NCI-H2029 treated with DMSO at 0.1 percent for 48 hours (cell line): ENCODE measurements at regions not wholly inside any gene's neighbourhood (a gene's known extent, or its start where the extent isn't known, plus 50 kb on each side); places are given as distances from the start of the nearest gene placed in this dataset.
A peak's percentile ranks its signal among the peaks of the same experiment; 100 is the strongest.
"Not testable (repeated sequence)": the region's sequence is repeated elsewhere in the genome, so short reads cannot be mapped to it uniquely, and the experiment has no call there.

Experiments used
- DNase-seq: peaks from one replicate; lab custom pipeline; 2025; lab: John Stamatoyannopoulos, UW

DNA sequence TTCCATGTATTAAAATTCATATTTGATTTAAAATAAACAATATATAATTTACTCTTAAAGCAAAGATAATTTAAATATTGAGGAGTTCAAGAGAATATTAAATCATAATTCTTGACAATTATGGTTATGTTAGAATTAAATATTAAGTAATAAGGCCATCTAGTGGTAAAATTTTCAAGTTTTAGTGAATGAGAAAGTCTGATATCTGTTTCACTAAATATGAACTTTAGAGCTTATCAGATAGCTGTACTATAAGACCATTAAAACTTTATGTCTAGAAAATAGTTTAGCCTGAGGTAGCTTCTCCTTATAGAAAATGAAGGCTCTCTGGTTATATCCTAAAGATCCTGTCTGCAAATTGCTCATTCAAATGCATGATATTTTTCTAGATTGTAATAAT lies 152.1 kb upstream of the PRSS12 start:
- not testable (repeated sequence) for DNase-seq

DNA sequence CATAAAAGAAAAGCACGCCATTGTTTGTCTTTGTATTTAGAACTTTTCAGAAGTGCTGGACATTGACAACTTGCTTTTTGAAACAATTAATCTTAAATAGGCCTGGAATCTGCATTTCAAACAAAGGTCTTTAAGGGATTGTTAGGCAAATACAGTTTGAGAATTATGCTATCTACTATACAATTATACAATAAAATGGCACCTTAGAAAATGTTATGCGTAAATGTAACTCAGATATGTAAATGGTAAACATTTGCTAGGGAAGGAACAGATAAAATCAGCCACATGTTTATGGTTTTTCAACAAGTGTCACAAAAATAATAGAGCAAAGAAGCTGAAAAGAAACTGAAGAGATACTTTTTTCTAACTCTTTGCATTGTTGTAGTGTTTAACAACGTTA lies 152.7 kb upstream of the PRSS12 start:
- DNase-seq: not testable (repeated sequence)

- DNase-seq: not testable (repeated sequence)
These were observed 160.1 kb upstream of the PRSS12 start for GRCh38 chr4:118512870-118513269.

DNA sequence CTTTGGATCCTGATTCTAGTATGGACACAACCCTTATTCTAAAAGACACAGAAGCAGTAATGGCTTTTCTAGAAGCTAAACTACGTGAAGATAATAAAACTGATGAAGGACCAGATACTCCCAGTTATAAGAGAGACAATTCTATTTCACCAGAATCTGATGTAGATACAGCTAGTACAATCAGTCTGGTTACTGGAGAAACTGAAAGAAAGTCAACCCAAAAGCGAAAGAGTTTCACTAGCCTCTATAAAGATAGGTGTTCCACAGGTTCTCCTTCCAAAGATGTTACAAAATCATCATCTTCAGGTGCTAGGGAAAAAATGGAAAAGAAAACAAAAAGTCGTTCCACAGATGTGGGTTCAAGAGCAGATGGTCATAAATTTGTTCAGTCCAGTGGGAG lies 161.5 kb upstream of the PRSS12 start:
- not testable (repeated sequence) for DNase-seq

DNA sequence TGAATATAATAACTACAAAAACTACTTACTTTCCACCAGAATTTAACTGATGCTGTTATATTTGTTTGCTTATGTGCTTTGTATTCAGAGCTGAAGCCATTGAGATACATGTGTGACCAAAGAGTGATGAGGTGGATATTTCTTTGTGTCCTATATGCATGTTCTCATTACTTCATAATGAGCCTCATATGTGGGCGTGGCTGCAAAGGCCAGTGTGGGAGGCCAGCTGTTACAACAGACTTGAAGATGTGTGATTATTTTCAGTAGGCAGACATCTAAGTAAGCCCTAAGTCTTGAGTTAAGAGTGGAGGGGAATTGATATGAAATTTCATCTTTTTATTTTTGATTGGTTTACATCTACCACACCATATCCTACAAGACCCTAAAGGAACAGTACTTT lies 163.3 kb upstream of the PRSS12 start:
- not testable (repeated sequence) for DNase-seq

GRCh38 chr4:118530107-118530506 lies 155.1 kb upstream of the METTL14 start:
- DNase-seq: not testable (repeated sequence)

DNA sequence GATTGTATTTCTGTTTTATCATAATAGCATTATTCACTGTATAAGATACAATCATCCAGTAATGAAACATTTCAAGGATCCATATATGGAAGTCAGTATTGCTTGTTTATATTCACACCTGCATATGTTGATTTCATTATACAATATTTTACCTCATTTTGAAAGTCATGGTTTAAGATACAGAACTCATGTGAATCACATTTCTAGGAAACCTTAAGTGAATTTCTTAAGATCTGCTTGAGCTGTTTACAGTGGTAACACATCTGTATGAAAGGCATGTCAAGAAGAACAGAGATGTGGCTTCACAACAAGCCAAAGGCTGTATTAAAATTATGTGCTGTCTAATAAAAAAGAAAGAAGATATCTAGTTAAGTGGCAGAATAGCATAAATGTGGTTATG lies 153.2 kb upstream of the METTL14 start:
- not testable (repeated sequence) for DNase-seq

DNA sequence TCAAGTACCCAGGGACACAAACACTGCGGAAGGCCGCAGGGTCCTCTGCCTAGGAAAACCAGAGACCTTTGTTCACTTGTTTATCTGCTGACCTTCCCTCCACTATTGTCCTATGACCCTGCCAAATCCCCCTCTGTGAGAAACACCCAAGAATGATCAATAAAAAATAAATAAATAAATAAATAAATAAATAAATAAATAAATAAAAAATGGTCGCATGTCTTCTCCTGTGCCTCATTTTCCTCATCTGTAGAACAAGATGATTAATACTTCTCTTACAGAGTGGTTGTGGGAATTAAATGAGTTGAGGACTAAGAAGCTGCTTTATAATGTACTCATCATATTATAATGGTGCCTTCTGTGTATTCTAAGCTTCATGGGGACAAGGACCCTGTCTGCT lies 149.4 kb upstream of the METTL14 start:
- DNase-seq: not testable (repeated sequence)

DNA sequence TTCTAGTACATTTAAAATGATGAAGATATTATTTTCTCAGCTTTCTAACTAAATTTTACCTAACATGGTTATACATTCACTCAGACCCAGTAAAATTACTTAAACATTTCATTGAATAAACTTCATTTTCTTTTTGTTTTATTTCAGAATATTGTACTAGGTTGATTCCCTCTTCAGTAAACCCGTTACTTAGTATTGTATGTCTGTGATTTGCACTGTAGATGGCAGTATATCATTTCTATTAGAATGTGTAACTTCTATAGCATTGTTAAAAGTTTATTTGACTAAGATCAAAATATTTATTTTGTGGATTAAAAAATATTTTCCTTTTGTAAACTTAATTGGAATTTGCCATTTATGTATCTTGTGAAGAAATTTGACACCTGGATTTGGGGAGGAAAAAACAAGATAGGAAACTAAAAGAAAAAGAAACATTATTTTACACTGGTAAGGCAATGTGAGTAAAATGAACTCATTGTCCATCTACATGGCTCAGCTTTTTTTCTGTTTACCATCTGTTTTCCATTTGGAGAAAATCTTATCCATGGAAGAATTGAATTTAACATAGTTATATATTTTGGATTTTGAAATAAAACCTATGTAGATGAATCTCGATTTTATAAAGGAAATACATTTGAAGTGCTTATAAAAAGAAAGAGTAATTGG lies 145.6 kb upstream of the METTL14 start:
- not testable (repeated sequence) for DNase-seq

- DNase-seq: not testable (repeated sequence)
These were observed 128.6 kb upstream of the METTL14 start for GRCh38 chr4:118556576-118556975.

GRCh38 chr4:118557298-118557851 lies 127.8 kb upstream of the METTL14 start:
- peak; percentile 60 for DNase-seq

DNA sequence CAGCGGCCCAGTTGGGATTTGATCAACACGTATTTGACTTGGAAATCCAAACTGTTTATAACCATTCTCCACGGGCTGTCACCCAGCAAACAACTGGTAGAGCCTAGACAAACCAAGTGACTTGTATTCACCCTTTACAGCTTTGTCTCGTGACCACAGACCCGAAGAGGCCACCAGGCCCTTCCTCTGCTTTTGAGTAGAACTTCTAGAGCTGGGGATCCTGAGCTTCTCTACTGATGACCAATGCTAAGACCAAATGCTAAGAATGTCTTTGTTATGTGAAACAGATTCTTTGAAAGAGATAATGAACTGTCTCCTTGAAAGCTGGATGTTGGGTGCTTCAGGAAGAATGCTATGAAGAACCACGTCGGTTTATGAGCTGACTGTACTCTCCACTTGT lies 127.0 kb upstream of the METTL14 start:
- DNase-seq: not testable (repeated sequence)

DNA sequence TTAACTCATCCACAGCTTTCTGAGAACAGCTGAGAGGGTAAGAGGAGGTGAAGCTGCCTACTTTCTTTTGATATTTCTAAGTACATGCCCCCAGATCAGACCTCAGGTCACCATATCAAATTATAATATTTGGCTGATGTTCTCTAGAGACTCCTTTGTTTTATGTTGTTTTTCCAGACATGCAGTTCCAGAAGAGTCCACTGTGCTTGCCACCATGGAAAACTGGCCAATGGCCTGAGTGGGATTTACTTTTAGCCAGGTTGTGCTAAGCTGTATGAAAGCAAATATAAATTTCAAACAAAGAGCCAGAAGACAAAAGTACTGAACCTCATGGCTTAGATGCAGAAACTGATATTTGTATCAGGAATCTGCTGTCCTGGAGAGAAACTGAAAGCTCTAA lies 123.6 kb upstream of the METTL14 start:
- DNase-seq: not testable (repeated sequence)

DNA sequence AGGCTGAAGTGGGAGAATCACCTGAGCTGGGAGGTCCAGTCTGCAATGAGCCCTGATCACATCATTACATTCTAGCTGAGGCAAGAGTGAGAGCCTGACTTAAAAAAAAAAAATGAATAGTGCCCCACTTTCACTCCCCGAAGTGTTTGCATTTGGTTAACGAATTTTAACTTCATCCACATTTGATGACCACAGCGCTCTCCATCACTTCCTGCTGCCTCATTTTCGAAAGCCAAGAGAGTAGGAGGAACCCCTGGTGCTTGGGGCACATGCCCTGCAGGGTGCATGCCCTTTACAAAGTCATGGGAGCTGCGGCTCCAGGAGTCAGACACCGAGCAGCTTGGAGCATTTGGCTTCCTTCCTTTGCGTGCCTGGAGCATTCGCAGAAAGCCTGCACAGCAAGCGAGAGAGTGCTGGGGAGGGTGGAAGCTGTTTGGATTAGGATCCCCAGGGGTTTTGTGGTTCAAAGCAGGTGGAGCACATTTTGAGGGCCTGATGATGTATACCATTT lies 119.1 kb upstream of the METTL14 start:
- not testable (repeated sequence) for DNase-seq

GRCh38 chr4:118572991-118573390 lies 112.2 kb upstream of the METTL14 start:
- DNase-seq: not testable (repeated sequence)

- DNase-seq: not testable (repeated sequence)
These were observed 110.8 kb upstream of the METTL14 start for GRCh38 chr4:118574251-118574913.

- not testable (repeated sequence) for DNase-seq
These were observed 110.1 kb upstream of the METTL14 start for GRCh38 chr4:118575057-118575456.

GRCh38 chr4:118575726-118576125 lies 109.5 kb upstream of the METTL14 start:
- not testable (repeated sequence) for DNase-seq

DNA sequence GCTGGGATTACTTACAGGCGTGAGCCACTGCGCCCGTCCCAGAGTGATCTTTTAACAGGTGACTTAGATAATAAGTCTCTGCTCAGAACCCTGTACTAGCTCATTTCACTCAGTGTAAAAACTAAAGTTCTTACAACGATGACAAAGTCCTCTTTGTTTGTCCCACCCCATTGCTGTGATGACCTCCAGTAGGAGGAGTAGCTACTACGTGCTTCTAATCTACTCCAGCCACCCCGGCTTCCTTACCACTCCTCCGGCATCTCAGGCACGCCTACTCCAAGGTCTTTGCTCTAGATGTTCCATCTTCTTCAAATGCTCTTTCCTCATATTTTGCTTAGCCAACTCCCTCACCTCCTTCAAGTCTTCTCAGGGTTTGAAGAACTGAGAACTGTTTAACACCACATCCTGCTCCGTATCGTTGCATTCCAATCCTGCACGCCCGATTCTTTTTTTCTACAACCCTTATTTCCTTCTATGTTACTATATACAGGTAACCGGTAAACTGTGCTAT lies 108.4 kb upstream of the METTL14 start:
- DNase-seq: not testable (repeated sequence)

- no peak for DNase-seq
These were observed 100.2 kb upstream of the METTL14 start for GRCh38 chr4:118585015-118585414.

- DNase-seq: no peak
These were observed 98.8 kb upstream of the METTL14 start for GRCh38 chr4:118586357-118586790.

DNA sequence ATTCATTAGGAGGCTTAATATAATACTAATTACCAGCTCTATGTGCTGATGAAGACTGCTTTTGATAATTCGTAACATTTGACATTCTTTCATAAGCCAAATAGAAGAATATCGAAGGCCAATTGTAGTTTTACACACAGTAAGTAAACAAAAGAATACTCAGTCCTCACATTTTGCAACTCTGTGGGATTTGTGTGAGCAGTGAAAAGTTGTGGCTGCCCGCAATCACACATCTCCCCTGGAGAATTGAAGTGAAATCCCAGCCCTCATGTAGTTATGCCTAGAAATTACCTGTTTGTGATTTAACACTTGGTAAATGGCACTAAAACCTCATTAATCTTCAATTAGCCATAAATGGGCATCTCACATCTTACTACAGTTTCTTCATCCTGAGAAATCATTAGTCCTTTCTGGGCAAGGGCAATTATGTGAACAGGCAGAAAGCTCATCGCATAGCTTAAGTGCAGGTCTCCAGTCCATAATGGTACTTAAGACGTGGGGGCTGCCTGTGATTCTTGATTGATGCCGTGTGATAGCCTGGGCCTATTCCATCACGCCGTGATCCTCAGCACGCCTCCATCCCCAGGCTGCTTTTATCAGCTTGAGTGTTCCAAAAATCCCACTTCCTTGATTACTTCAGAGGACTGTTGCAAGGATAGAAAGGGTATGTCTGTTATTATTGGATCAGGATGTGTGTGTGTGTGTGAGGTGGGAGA lies 97.9 kb upstream of the METTL14 start:
- DNase-seq: no peak
